Smooth muscle cell (in vitro differentiated cells): ENCODE measurements at regions not wholly inside any gene's neighbourhood (a gene's known extent, or its start where the extent isn't known, plus 50 kb on each side); places are given as distances from the start of the nearest gene placed in this dataset.

Experiments
- DNase-seq: peaks from one replicate; lab custom pipeline; 2025; ENCODE audit not compliant: unreplicated experiment; lab: John Stamatoyannopoulos, UW
- H2AFZ ChIP-seq: fragments of 200-600 bp; sonication (generic); 2 replicates; pipeline ENCODE4 v1.6.0; 2016; ENCODE audit warnings: antibody characterized with exemption, low read depth, mild to moderate bottlenecking
- H3F3A ChIP-seq: fragments of 200-600 bp; sonication (generic); 2 replicates; pipeline ENCODE4 v1.6.0; 2017; ENCODE audit warnings: antibody characterized with exemption, low read depth
- H3K27ac ChIP-seq: fragments of 200-600 bp; sonication (generic); 2 replicates; pipeline ENCODE4 v1.5.1; 2016; ENCODE audit warnings: low read depth, mild to moderate bottlenecking
- H3K27me3 ChIP-seq: fragments of 200-600 bp; sonication (generic); 2 replicates; pipeline ENCODE4 v1.6.1; 2016; ENCODE audit warnings: low read depth, mild to moderate bottlenecking
- H3K36me3 ChIP-seq: fragments of 200-600 bp; sonication (generic); 2 replicates; pipeline ENCODE4 v1.5.1; 2016; ENCODE audit warnings: low read depth
- H3K4me1 ChIP-seq: fragments of 200-600 bp; sonication (generic); 2 replicates; pipeline ENCODE4 v1.5.1; 2016; ENCODE audit warnings: low read depth
- H3K4me2 ChIP-seq: fragments of 200-600 bp; sonication (generic); 2 replicates; pipeline ENCODE4 v1.6.0; 2016; ENCODE audit warnings: mild to moderate bottlenecking
- H3K4me3 ChIP-seq: fragments of 200-600 bp; sonication (generic); 2 replicates; pipeline ENCODE4 v1.5.1; 2016; ENCODE audit warnings: mild to moderate bottlenecking
- H3K79me2 ChIP-seq: fragments of 200-600 bp; sonication (generic); 2 replicates; pipeline ENCODE4 v1.6.0; 2016; ENCODE audit warnings: low read depth, mild to moderate bottlenecking
- H3K9ac ChIP-seq: fragments of 200-600 bp; sonication (generic); 2 replicates; pipeline ENCODE4 v1.6.0; 2016; ENCODE audit warnings: low read depth
- H3K9me3 ChIP-seq: fragments of 200-600 bp; sonication (generic); replicated peaks from 2 replicates; pipeline ENCODE4 v1.5.1; 2016; ENCODE audit warnings: low read depth
- H4K20me1 ChIP-seq: fragments of 200-600 bp; sonication (generic); 2 replicates; pipeline ENCODE4 v1.6.0; 2016; ENCODE audit warnings: low read depth
- CTCF ChIP-seq: fragments of 200-600 bp; sonication (generic); IDR thresholded peaks from 2 replicates; pipeline ENCODE4 v1.5.1; 2017; ENCODE audit warnings: borderline replicate concordance, mild to moderate bottlenecking, antibody characterized with exemption; ENCODE audit not compliant: insufficient read depth, poor library complexity, severe bottlenecking
- WGBS: methylation state at CpG from one replicate; pipeline ENCODE4 v1.1.7; 2016; ENCODE audit warnings: low lambda C conversion rate; 5-methylcytosine and 5-hydroxymethylcytosine counted together

- H3K9me3 ChIP-seq = no peaks in the 10 kb centered on the region
- no peaks in the 10 kb centered on the region for H3F3A ChIP-seq
- peaks cover 22% of the 10 kb centered on the region for H3K27me3 ChIP-seq
- H3K4me1 ChIP-seq = peaks cover 8% of the 10 kb centered on the region
- no peak overlapping the region for H3K9ac ChIP-seq
- no peaks in the 10 kb centered on the region for H3K79me2 ChIP-seq
- no peak overlapping the region for H3K4me3 ChIP-seq
- no peaks in the 10 kb centered on the region for H3K36me3 ChIP-seq
- H3K4me2 ChIP-seq = no peak overlapping the region
- no peak overlapping the region for H2AFZ ChIP-seq
- no peak for DNase-seq
- no peak for TF ChIP-seq CTCF
- H3K27ac ChIP-seq = no peak overlapping the region
- H4K20me1 ChIP-seq = no peaks in the 10 kb centered on the region
- 86% methylated on average over 4 of the region's 4 CpGs for WGBS
Measured at GRCh38 chr20:51083447-51083846, 60.5 kb upstream of the KCNG1 start.

- no peak overlapping the region for H3K27ac ChIP-seq
Measured at GRCh38 chr20:51082988-51083387, 60.1 kb upstream of the KCNG1 start.

GRCh38 chr20:51080516-51080915 lies 57.6 kb upstream of the KCNG1 start:
- H3K9me3 ChIP-seq = no peaks in the 10 kb centered on the region
- WGBS = 89% methylated on average over 3 of the region's 3 CpGs
- no peak for DNase-seq
- H4K20me1 ChIP-seq = no peaks in the 10 kb centered on the region
- no peak overlapping the region for H3K27ac ChIP-seq
- no peak for TF ChIP-seq CTCF
- no peaks in the 10 kb centered on the region for H3K36me3 ChIP-seq
- H3F3A ChIP-seq = no peaks in the 10 kb centered on the region
- no peak overlapping the region for H3K4me2 ChIP-seq
- no peaks in the 10 kb centered on the region for H3K79me2 ChIP-seq
- H3K4me3 ChIP-seq = no peak overlapping the region
- H2AFZ ChIP-seq = no peak overlapping the region
- no peaks in the 10 kb centered on the region for H3K4me1 ChIP-seq
- peaks cover 30% of the 10 kb centered on the region for H3K27me3 ChIP-seq
- H3K9ac ChIP-seq = no peak overlapping the region

More at GRCh38 chr20:51082988-51083387, 60.1 kb upstream of the KCNG1 start:
- Histone ChIP-seq H3F3A (no peaks in the 10 kb centered on the region), H3K4me1 (peaks cover 8% of the 10 kb centered on the region), H3K4me2 (no peak overlapping the region), H3K4me3 (no peak overlapping the region), H2AFZ (no peak overlapping the region), H4K20me1 (no peaks in the 10 kb centered on the region), H3K36me3 (no peaks in the 10 kb centered on the region), H3K27me3 (peaks cover 26% of the 10 kb centered on the region), H3K9ac (no peak overlapping the region), H3K9me3 (no peaks in the 10 kb centered on the region), H3K79me2 (no peaks in the 10 kb centered on the region)
- no peak for DNase-seq
- TF ChIP-seq CTCF = no peak
- WGBS = 96% methylated on average over 3 of the region's 3 CpGs

GRCh38 chr20:51079488-51079887 lies 56.6 kb upstream of the KCNG1 start:
- peaks cover 33% of the 10 kb centered on the region for H3K27me3 ChIP-seq
- no peak overlapping the region for H2AFZ ChIP-seq
- no peaks in the 10 kb centered on the region for H3K36me3 ChIP-seq
- H3K9me3 ChIP-seq = no peaks in the 10 kb centered on the region
- H3K79me2 ChIP-seq = no peaks in the 10 kb centered on the region
- H3F3A ChIP-seq = no peaks in the 10 kb centered on the region
- WGBS = 100% methylated on average over 2 of the region's 2 CpGs
- no peaks in the 10 kb centered on the region for H3K4me1 ChIP-seq
- DNase-seq = no peak
- H3K9ac ChIP-seq = no peak overlapping the region
- H4K20me1 ChIP-seq = no peaks in the 10 kb centered on the region
- H3K4me2 ChIP-seq = no peak overlapping the region
- no peak overlapping the region for H3K4me3 ChIP-seq
- no peak for TF ChIP-seq CTCF
- H3K27ac ChIP-seq = no peak overlapping the region
